ES-I3 (cell line): ENCODE measurements at regions not wholly inside any gene's neighbourhood (a gene's known extent, or its start where the extent isn't known, plus 50 kb on each side); places are given as distances from the start of the nearest gene placed in this dataset.
"Not testable (repeated sequence)": the region's sequence is repeated elsewhere in the genome, so short reads cannot be mapped to it uniquely, and the experiment has no call there.

Source experiments
- H3K36me3 ChIP-seq: 2 replicates; pipeline ENCODE4 v1.6.1; 2013; ENCODE audit warnings: mild to moderate bottlenecking, low read length, control low read depth, moderate library complexity; ENCODE audit not compliant: insufficient read depth
- H3K4me1 ChIP-seq: 2 replicates; pipeline ENCODE4 v1.6.1; 2013; ENCODE audit warnings: mild to moderate bottlenecking, control low read depth, low read length; ENCODE audit not compliant: insufficient read depth
- H3K9ac ChIP-seq: 2 replicates; pipeline ENCODE4 v1.6.1; 2013; ENCODE audit warnings: low read depth, mild to moderate bottlenecking, low read length, moderate library complexity
- H3K9me3 ChIP-seq: 2 replicates; pipeline ENCODE4 v1.6.1; 2013; ENCODE audit warnings: mild to moderate bottlenecking, low read length, moderate library complexity; ENCODE audit not compliant: control insufficient read depth, insufficient read depth

GRCh38 chr18:73552171-73552570, 595.5 kb downstream of the FBXO15 start:
- H3K9ac ChIP-seq: no peak overlapping the region
- no peaks in the 10 kb centered on the region for H3K36me3 ChIP-seq
- no peaks in the 10 kb centered on the region for H3K9me3 ChIP-seq
- H3K4me1 ChIP-seq: no peaks in the 10 kb centered on the region

- H3K9me3 ChIP-seq: no peaks in the 10 kb centered on the region
- no peak overlapping the region for H3K9ac ChIP-seq
- no peaks in the 10 kb centered on the region for H3K4me1 ChIP-seq
- H3K36me3 ChIP-seq: no peaks in the 10 kb centered on the region
These were observed 596.4 kb downstream of the FBXO15 start for GRCh38 chr18:73551211-73551610.

- no peaks in the 10 kb centered on the region for H3K9me3 ChIP-seq
- H3K36me3 ChIP-seq: no peaks in the 10 kb centered on the region
- H3K4me1 ChIP-seq: no peaks in the 10 kb centered on the region
- no peak overlapping the region for H3K9ac ChIP-seq
These were observed 598.4 kb downstream of the FBXO15 start for GRCh38 chr18:73549236-73549635.

- H3K9ac ChIP-seq: no peak overlapping the region
- H3K4me1 ChIP-seq: no peaks in the 10 kb centered on the region
- no peaks in the 10 kb centered on the region for H3K9me3 ChIP-seq
These were observed 602.2 kb downstream of the FBXO15 start for GRCh38 chr18:73545472-73545871.

GRCh38 chr18:73544617-73545016, 603.0 kb downstream of the FBXO15 start:
- no peaks in the 10 kb centered on the region for H3K9me3 ChIP-seq
- H3K36me3 ChIP-seq: no peaks in the 10 kb centered on the region
- no peak overlapping the region for H3K9ac ChIP-seq
- H3K4me1 ChIP-seq: no peaks in the 10 kb centered on the region

More at GRCh38 chr18:73545472-73545871, 602.2 kb downstream of the FBXO15 start:
- no peaks in the 10 kb centered on the region for H3K36me3 ChIP-seq

GRCh38 chr18:73544032-73544431, 603.6 kb downstream of the FBXO15 start:
- Histone ChIP-seq H3K4me1 (no peaks in the 10 kb centered on the region), H3K9ac (no peak overlapping the region), H3K36me3 (no peaks in the 10 kb centered on the region), H3K9me3 (no peaks in the 10 kb centered on the region)

GRCh38 chr18:73535990-73536389, 611.6 kb downstream of the FBXO15 start:
- H3K4me1 ChIP-seq: no peaks in the 10 kb centered on the region
- no peaks in the 10 kb centered on the region for H3K36me3 ChIP-seq
- no peaks in the 10 kb centered on the region for H3K9me3 ChIP-seq
- no peak overlapping the region for H3K9ac ChIP-seq

- H3K9ac ChIP-seq: no peak overlapping the region
- H3K36me3 ChIP-seq: no peaks in the 10 kb centered on the region
- no peaks in the 10 kb centered on the region; the same call in 1 of the 2 replicates for H3K9me3 ChIP-seq
- no peaks in the 10 kb centered on the region for H3K4me1 ChIP-seq
These were observed 612.4 kb downstream of the FBXO15 start for GRCh38 chr18:73535189-73535588.

- Histone ChIP-seq H3K9me3 (no peaks in the 10 kb centered on the region; the same call in 1 of the 2 replicates), H3K36me3 (no peaks in the 10 kb centered on the region), H3K9ac (no peak overlapping the region), H3K4me1 (no peaks in the 10 kb centered on the region)
These were observed 616.0 kb downstream of the FBXO15 start for GRCh38 chr18:73531601-73532000.

GRCh38 chr18:73528066-73528465, 619.6 kb downstream of the FBXO15 start:
- Histone ChIP-seq H3K9me3 (no peaks in the 10 kb centered on the region; the same call in 1 of the 2 replicates), H3K9ac (no peak overlapping the region), H3K4me1 (no peaks in the 10 kb centered on the region), H3K36me3 (no peaks in the 10 kb centered on the region)

- Histone ChIP-seq H3K9ac (no peak overlapping the region), H3K4me1 (no peaks in the 10 kb centered on the region)
These were observed 627.4 kb downstream of the FBXO15 start for GRCh38 chr18:73520229-73520628.

GRCh38 chr18:73516056-73516455, 631.6 kb downstream of the FBXO15 start:
- H3K9me3 ChIP-seq, H3K9ac ChIP-seq, H3K36me3 ChIP-seq, H3K4me1 ChIP-seq: not testable (repeated sequence)

More at GRCh38 chr18:73520229-73520628, 627.4 kb downstream of the FBXO15 start:
- Histone ChIP-seq H3K9me3 (no peaks in the 10 kb centered on the region), H3K36me3 (no peaks in the 10 kb centered on the region)

- Histone ChIP-seq H3K9ac (no peak overlapping the region), H3K36me3 (no peaks in the 10 kb centered on the region), H3K4me1 (no peaks in the 10 kb centered on the region), H3K9me3 (no peaks in the 10 kb centered on the region)
These were observed 633.2 kb downstream of the FBXO15 start for GRCh38 chr18:73514449-73514848.

- no peaks in the 10 kb centered on the region for H3K4me1 ChIP-seq
- H3K36me3 ChIP-seq: no peaks in the 10 kb centered on the region
- H3K9me3 ChIP-seq: no peaks in the 10 kb centered on the region
- H3K9ac ChIP-seq: no peak overlapping the region
These were observed 635.7 kb downstream of the FBXO15 start for GRCh38 chr18:73511771-73512503.

- H3K9me3 ChIP-seq: no peaks in the 10 kb centered on the region
- no peaks in the 10 kb centered on the region for H3K36me3 ChIP-seq
- H3K4me1 ChIP-seq: no peaks in the 10 kb centered on the region
- H3K9ac ChIP-seq: no peak overlapping the region
These were observed 638.2 kb downstream of the FBXO15 start for GRCh38 chr18:73509460-73509859.
